ENCODE measurements at regions not wholly inside any gene's neighbourhood (a gene's known extent, or its start where the extent isn't known, plus 50 kb on each side); places are given as distances from the start of the nearest gene placed in this dataset.

DNA sequence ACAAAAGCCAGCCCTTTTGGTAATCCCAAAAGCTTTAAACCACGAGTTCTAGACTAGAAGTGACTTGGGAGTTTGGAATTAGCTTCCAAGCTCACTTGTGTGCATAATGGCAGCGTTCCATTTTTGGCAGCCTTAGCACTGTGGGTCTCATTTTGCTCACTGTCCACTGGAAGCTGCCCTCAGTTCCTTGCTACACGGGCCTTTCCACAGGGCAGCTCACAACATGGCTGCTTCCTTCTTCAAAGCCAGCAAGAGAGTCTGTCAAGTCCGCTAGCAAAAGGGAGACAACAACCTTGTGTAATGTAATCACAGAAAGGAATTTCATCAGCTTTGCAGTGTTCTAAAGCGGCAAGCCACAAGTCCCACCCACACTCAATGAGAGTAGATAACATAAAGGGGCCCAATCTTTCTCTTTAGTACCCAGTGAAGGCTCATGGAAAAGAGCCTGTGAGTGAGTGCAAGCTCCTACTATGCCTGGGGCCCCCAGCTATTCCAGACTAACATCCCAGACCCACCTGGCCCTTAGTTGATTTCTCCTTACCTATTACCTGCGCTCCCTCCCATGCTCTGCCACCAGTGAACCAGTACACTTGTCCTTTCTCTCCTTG, 168.5 kb upstream of the FOXN2 start:
- H3K27ac ChIP-seq (ENCODE audit: low read length) = no peak overlapping the region
- no TSS peak for BruUV-seq (replicated peaks)
- ChIA-PET POLR2A (ENCODE audit: unreplicated experiment) (no interaction called here), CTCF (no interaction called here)
- H3K4me3 ChIP-seq (ENCODE audit: low read length) = no peak overlapping the region
- intact Hi-C loops (cut with micrococcal nuclease) = no loop called here
- no peak overlapping the region for H3K4me2 ChIP-seq (ENCODE audit: low read length)
- H3K36me3 ChIP-seq (ENCODE audit: low read depth, low read length) = no peaks in the 10 kb centered on the region
- H3F3A ChIP-seq (ENCODE audit: low read length, unreplicated experiment) = no peaks in the 10 kb centered on the region
- no peaks in the 10 kb centered on the region for H3K9me2 ChIP-seq (replicated peaks; ENCODE audit: low read length)
- no peaks in the 10 kb centered on the region for H4K20me1 ChIP-seq (ENCODE audit: low read length)
- H3K9me3 ChIP-seq (ENCODE audit: low read length) = no peaks in the 10 kb centered on the region
- DNase-seq (no peak), ATAC-seq (no peak)
- TF ChIP-seq, protein P1, sequence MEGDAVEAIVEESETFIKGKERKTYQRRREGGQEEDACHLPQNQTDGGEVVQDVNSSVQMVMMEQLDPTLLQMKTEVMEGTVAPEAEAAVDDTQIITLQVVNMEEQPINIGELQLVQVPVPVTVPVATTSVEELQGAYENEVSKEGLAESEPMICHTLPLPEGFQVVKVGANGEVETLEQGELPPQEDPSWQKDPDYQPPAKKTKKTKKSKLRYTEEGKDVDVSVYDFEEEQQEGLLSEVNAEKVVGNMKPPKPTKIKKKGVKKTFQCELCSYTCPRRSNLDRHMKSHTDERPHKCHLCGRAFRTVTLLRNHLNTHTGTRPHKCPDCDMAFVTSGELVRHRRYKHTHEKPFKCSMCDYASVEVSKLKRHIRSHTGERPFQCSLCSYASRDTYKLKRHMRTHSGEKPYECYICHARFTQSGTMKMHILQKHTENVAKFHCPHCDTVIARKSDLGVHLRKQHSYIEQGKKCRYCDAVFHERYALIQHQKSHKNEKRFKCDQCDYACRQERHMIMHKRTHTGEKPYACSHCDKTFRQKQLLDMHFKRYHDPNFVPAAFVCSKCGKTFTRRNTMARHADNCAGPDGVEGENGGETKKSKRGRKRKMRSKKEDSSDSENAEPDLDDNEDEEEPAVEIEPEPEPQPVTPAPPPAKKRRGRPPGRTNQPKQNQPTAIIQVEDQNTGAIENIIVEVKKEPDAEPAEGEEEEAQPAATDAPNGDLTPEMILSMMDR (conservative IDR thresholded peaks at IDR 0.05; ENCODE audit: low read depth, low read length) = no peak
- TF ChIP-seq EZH2phosphoT487 (IDR thresholded peaks at IDR 0.05; ENCODE audit: borderline replicate concordance, low read length) (no peak), EZH2 (IDR thresholded peaks at IDR 0.05; ENCODE audit: low read length, unreplicated experiment) (no peak)
- H3K79me2 ChIP-seq (ENCODE audit: low read length) = no peaks in the 10 kb centered on the region
- no peak overlapping the region for H3K9ac ChIP-seq (ENCODE audit: low read length)
- 0 out of 2 replicates have a peak overlapping the region, but pooled peaks have one; percentile 1 for H2AFZ ChIP-seq (ENCODE audit: low read length)
- H3K4me1 ChIP-seq (ENCODE audit: insufficient read depth, low read length) = no peaks in the 10 kb centered on the region
- no peaks in the 10 kb centered on the region for H3K27me3 ChIP-seq (ENCODE audit: low read length)

DNA sequence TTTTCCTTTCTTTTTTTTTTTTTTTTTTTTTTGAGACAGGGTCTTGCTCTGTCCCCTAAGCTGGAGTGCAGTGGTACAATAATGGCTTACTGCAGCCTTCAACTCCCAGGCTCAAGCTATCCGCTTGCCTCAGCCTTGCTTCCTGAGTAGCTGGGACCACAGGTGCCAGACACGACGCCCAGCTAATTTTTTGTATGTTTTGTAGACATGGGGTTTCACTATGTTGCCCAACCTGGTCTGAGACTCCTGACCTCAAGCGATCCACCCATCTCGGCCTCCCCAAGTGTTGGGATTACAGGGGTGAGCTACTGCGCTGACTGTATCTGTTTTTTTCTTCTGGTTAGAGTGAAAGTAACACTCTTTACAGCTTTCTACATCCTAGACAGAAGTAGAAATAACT, 167.9 kb upstream of the FOXN2 start:
- Histone ChIP-seq H3K9ac (ENCODE audit: low read length) (no peak overlapping the region), H4K20me1 (ENCODE audit: low read length) (no peaks in the 10 kb centered on the region), H3F3A (ENCODE audit: low read length, unreplicated experiment) (no peaks in the 10 kb centered on the region), H3K9me2 (replicated peaks; ENCODE audit: low read length) (no peaks in the 10 kb centered on the region), H3K36me3 (ENCODE audit: low read depth, low read length) (no peaks in the 10 kb centered on the region), H2AFZ (ENCODE audit: low read length) (no peak overlapping the region), H3K27ac (ENCODE audit: low read length) (no peak overlapping the region), H3K4me1 (ENCODE audit: insufficient read depth, low read length) (no peaks in the 10 kb centered on the region), H3K4me2 (ENCODE audit: low read length) (no peak overlapping the region), H3K27me3 (ENCODE audit: low read length) (no peaks in the 10 kb centered on the region), H3K4me3 (ENCODE audit: low read length) (no peak overlapping the region), H3K79me2 (ENCODE audit: low read length) (no peaks in the 10 kb centered on the region), H3K9me3 (ENCODE audit: low read length) (no peaks in the 10 kb centered on the region)
- ChIA-PET POLR2A (ENCODE audit: unreplicated experiment) (no interaction called here), CTCF (no interaction called here)
- TF ChIP-seq, protein P1 (conservative IDR thresholded peaks at IDR 0.05; ENCODE audit: low read depth, low read length) = no peak
- TF ChIP-seq EZH2 (IDR thresholded peaks at IDR 0.05; ENCODE audit: low read length, unreplicated experiment) (no peak), EZH2phosphoT487 (IDR thresholded peaks at IDR 0.05; ENCODE audit: borderline replicate concordance, low read length) (no peak)
- intact Hi-C loops (cut with micrococcal nuclease) = no loop called here
- ATAC-seq = no peak
- no peak for DNase-seq
- no TSS peak for BruUV-seq (replicated peaks)

DNA sequence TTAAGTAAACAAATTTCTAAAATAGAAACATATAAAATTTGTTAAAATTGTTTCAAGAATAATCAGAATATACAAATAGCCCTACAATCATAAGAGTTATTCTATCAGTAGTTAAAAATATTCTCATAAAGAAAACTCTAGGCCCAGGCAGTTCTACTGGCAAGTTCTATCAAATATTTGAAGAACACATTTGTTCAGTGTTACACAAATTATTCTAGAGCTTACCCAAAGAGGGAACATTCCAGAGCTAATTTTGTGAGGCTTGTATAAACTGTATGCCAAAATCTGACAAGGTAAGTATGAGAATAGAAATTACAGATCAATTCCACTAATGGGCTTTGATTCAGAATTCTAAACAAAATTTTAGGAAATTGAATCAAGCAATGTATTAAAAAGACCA, 166.8 kb upstream of the FOXN2 start:
- Histone ChIP-seq H2AFZ (ENCODE audit: low read length) (no peak overlapping the region), H3K4me3 (ENCODE audit: low read length) (no peak overlapping the region), H4K20me1 (ENCODE audit: low read length) (no peaks in the 10 kb centered on the region), H3K79me2 (ENCODE audit: low read length) (no peaks in the 10 kb centered on the region), H3F3A (ENCODE audit: low read length, unreplicated experiment) (no peaks in the 10 kb centered on the region), H3K36me3 (ENCODE audit: low read depth, low read length) (no peaks in the 10 kb centered on the region), H3K9ac (ENCODE audit: low read length) (no peak overlapping the region), H3K4me1 (ENCODE audit: insufficient read depth, low read length) (no peaks in the 10 kb centered on the region), H3K27ac (ENCODE audit: low read length) (no peak overlapping the region), H3K4me2 (ENCODE audit: low read length) (no peak overlapping the region), H3K9me2 (replicated peaks; ENCODE audit: low read length) (no peaks in the 10 kb centered on the region), H3K27me3 (ENCODE audit: low read length) (no peaks in the 10 kb centered on the region), H3K9me3 (ENCODE audit: low read length) (no peaks in the 10 kb centered on the region)
- ChIA-PET POLR2A (ENCODE audit: unreplicated experiment) (no interaction called here), CTCF (no interaction called here)
- no peak for TF ChIP-seq EZH2phosphoT487 (IDR thresholded peaks at IDR 0.05; ENCODE audit: borderline replicate concordance, low read length)
- no peak for DNase-seq
- ATAC-seq = no peak
- no TSS peak for BruUV-seq (replicated peaks)
- intact Hi-C loops (cut with micrococcal nuclease) = no loop called here

Measured in PC-3 (cell line).